ENCODE measurements at regions not wholly inside any gene's neighbourhood (a gene's known extent, or its start where the extent isn't known, plus 50 kb on each side); places are given as distances from the start of the nearest gene placed in this dataset.

DNA sequence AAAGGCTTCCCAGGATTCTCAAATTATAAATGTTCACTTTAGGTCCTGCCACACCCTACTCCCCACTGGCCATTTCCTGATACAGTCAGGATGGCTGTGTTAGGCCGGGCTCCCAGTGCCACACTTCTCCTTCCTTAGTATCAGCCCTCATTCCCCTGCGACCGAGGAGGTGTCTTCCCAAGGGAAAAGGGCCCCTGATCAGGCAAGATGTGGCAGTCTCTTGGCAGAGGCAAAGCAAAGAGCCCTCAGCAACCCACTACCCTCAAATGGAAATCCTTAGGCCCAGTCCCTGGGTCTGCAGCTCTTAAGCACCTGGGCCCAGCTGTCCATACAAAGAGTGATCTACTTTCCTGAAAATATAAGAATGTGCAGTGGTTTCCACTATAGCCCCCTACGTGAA, 96.5 kb upstream of the VASH1 start:
- TF ChIP-seq ZFP3 (CRISPR knock-in tag; IDR thresholded peaks at IDR 0.05) (no peak), PATZ1 (CRISPR knock-in tag; IDR thresholded peaks at IDR 0.05; ENCODE audit: borderline replicate concordance) (no peak), PPARA (CRISPR knock-in tag; IDR thresholded peaks at IDR 0.05; ENCODE audit: borderline replicate concordance) (no peak), RARB (CRISPR knock-in tag; IDR thresholded peaks at IDR 0.05) (no peak)
